HG02973 (cell line): ENCODE measurements at regions not wholly inside any gene's neighbourhood (a gene's known extent, or its start where the extent isn't known, plus 50 kb on each side); places are given as distances from the start of the nearest gene placed in this dataset.
"Not testable (repeated sequence)": the region's sequence is repeated elsewhere in the genome, so short reads cannot be mapped to it uniquely, and the experiment has no call there.

Experiments
- ATAC-seq: cut with Tn5 transposase; IDR thresholded peaks from one replicate; pipeline ENCODE4 v1.9.1; 2021; ENCODE audit warnings: moderate library complexity; ENCODE audit not compliant: unreplicated experiment

DNA sequence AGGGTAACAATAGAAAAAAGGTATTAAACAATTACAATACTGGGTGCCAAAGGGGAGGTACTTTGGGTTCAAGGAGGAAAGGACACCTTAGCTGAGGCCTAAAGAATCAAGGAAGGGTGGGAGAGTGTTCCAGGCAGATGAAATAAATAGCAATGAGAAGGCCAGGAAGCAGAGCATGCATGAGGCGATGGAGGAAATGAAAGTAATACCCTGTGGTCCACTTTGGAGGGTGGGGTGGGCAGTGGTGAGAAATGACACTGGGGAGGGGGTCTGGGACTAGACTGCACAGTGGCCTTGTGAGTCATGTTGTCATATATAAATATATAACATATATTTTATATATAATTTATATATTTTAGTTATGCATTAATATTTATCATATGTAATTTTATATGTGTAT lies 55.9 kb downstream of the BHLHE40 start:
- no peak for ATAC-seq

DNA sequence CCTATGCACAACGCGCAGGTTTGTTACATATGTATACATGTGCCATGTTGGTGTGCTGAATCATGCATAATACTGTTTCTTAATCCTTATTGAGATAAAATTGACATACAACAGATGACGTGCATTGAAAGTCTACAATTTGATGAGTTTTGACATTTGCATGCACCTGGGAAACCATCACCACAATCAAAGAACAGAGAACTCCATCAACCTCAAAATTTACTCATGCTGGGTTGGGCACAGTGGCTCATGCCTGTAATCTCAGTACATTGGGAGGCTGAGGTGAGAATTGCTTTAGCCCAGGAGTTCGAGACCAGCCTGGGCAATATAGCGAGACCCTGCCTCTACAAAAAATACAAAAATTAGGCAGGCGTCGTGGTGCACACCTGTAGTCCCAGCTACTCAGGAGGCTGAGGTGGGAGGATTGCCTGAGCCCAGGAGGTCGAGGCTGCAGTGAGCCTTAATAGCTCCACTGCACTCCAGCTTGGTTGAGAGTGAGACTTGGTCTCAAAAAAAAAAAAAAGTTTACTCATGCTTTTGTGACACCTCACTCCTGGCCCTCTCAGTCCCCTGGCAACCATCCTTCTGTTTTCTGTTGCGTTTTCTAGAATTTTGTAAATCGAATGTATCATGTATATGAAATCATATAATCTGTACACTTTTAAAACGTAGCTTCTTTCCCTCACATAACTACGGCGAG lies 56.6 kb downstream of the BHLHE40 start:
- ATAC-seq: no peak

DNA sequence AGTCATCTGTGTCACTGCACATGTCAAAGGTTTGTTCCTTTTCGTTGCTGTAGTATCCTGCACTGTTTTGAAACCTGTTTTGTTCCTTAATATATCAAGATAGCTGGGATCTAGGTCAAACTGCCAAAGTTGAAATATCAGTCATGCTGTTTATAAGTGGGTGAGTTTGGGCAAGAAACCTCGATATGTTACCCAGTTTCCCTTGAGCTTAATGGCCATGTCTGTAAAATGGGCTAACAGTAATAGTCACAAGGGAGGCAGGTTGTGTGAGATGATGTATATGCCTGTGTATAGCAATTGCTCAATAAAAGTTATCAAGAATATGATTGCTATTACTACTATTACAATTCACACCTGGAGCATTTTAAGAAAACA lies 57.1 kb downstream of the BHLHE40 start:
- ATAC-seq: no peak

GRCh38 chr3:5036858-5037257 lies 57.6 kb downstream of the BHLHE40 start:
- no peak for ATAC-seq

- ATAC-seq: no peak
These were observed 60.3 kb downstream of the BHLHE40 start for GRCh38 chr3:5039585-5039984.

DNA sequence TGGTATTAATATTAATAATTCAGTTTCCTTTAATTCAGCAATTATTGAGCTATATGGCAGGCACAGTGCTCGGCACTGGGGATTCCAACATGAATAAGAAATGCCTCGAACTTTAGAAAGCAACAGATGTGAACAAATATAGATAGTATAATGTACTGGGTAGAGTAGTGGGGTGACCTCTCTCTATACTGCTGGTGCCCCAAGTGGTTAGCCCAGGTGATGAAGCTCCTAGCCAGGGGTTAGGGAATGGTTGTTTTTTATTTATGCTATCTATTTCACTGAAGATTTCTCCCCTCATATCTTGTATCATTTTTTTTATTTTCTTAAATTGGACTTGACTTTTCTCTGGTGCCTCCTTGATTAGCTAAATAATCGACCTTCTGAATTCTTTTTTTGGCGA lies 62.1 kb downstream of the BHLHE40 start:
- no peak for ATAC-seq

GRCh38 chr3:5045961-5046360 lies 66.7 kb downstream of the BHLHE40 start:
- ATAC-seq: no peak

GRCh38 chr3:5047764-5048419 lies 68.7 kb downstream of the BHLHE40 start:
- ATAC-seq: no peak

DNA sequence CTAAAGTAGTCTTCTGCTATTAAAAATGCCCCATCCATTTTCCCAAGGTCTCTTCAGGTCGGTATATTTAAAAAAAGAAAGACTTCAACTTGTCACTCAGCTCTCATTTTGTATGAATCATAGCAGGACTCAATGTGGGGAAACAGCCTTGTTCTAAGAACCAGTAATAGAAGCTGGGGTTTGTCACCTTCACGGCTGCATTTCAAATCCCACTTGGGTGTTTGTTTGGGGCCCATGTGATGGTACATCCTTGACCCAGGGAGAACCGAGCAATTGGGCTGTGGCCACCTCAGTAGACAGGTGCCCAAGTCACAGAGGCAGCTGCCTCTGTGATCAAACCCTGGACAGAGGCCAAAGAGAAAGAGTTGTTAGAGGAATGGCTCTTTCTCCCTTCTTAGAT lies 70.3 kb upstream of the ARL8B start:
- ATAC-seq: peak; percentile 65

- no peak for ATAC-seq
These were observed 69.8 kb upstream of the ARL8B start for GRCh38 chr3:5052247-5052646.

GRCh38 chr3:5053021-5053831 lies 68.9 kb upstream of the ARL8B start:
- no peak for ATAC-seq

DNA sequence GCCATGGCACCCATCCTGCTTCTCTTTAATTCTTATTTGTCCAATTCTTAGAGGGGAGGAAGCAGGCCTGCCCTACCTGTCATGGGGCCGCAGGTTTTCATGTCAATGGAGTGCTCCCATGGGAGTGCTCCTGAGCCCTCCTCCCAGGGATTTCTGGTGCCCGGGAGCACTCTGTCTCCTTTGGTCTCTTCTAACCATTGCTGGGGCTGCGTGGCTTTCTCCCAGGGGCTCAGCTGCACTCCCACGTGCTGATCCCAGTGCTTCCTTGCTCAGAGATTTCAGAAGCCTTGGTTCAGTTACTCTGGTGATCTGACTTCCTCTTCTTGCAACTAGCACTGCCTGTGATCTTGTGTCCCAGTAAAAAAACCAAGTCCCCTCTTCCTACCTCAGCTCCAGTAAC lies 68.0 kb upstream of the ARL8B start:
- no peak for ATAC-seq

- ATAC-seq: not testable (repeated sequence)
These were observed 67.5 kb upstream of the ARL8B start for GRCh38 chr3:5054579-5054978.

GRCh38 chr3:5055357-5056110 lies 66.6 kb upstream of the ARL8B start:
- no peak for ATAC-seq

- no peak for ATAC-seq
These were observed 66.0 kb upstream of the ARL8B start for GRCh38 chr3:5056111-5056391.

- ATAC-seq: no peak
These were observed 64.8 kb upstream of the ARL8B start for GRCh38 chr3:5057272-5057671.

DNA sequence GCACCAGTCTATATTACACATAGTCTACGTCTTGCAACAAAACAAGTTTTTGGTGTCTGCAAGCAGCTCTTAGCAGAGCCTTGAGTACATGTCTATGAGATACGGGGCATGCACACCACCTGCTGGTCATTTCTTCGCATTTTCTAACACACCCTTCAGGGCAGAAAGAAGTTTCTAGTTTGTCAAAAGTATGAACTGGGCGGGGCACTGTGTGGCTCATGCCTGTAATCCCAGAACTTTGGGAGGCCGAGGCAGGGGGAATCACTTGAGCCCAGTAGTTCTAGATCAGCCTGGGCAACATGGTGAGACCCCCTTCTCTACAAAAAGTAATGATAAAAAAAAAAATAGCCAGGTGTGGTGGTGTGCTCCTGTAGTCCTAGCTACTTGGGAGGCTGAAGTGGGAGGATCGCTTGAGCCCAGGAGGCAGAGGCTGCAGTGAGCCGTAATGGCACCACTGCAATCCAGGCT lies 64.2 kb upstream of the ARL8B start:
- ATAC-seq: peak; percentile 86

- no peak for ATAC-seq
These were observed 63.6 kb upstream of the ARL8B start for GRCh38 chr3:5058471-5058951.

GRCh38 chr3:5059782-5060181 lies 62.3 kb upstream of the ARL8B start:
- ATAC-seq: no peak

- ATAC-seq: no peak
These were observed 60.9 kb upstream of the ARL8B start for GRCh38 chr3:5061218-5061569.

DNA sequence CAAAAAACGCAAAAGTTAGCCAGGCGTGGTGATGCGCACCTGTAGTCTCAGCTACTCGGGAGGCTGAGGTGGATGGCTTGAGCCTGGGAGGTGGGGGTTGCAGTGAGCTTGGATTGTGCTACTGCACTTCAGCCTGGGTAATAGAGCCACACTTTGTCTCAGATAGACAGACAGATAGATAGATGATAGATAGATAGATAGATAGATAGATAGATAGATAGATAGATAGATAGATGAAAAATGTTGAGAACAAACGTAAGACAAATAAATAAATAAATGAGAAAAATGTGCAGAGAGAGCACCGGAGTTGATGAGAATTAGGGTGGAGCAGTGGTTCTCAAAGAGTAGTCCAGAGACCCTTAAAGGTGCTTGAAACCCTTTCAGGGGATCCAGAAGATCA lies 58.4 kb upstream of the ARL8B start:
- no peak for ATAC-seq
